ENCODE measurements at regions not wholly inside any gene's neighbourhood (a gene's known extent, or its start where the extent isn't known, plus 50 kb on each side); places are given as distances from the start of the nearest gene placed in this dataset.

DNA sequence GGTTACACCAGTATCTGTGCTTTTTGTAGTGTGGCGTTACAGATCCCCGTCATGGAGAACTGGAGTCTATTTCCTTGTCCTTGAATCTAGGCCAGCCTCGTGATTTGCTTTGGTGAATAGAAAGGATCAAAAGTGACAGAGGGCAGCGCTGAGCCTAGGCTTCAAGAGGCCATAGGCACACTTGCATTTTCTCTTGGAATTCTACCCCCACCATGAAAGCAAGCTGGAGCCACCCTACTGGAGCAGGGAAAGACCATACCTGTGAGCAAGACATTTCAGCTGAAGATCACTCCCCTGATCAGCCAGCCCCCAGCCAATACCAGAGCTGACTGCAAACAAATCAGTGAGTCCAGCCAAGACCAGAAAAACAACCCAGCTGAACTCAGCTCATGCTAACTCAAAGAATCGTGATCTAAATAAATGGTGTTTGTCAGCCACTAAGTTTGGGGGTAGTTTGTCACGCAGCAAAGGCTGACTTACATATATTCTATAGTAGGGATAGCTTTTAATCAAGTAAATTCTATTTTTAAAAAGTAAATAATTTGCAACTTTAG is 521.9 kb upstream of the TBX3 start:
- no peaks in the 10 kb centered on the region for H3F3A ChIP-seq (ENCODE audit: low read length, unreplicated experiment)
- no TSS peak for BruUV-seq (replicated peaks)
- CTCF ChIA-PET, result no interaction called here
- H3K36me3 ChIP-seq (ENCODE audit: low read depth, low read length), result no peaks in the 10 kb centered on the region
- no peak for ATAC-seq
- no peak overlapping the region; the same call in 1 of the 2 replicates for H2AFZ ChIP-seq (ENCODE audit: low read length)
- H3K4me1 ChIP-seq (ENCODE audit: insufficient read depth, low read length), result peaks cover 47% of the 10 kb centered on the region
- H3K9ac ChIP-seq (ENCODE audit: low read length), result peak overlapping the region; percentile 3; the same call in 1 of the 2 replicates
- H3K27me3 ChIP-seq (ENCODE audit: low read length), result no peaks in the 10 kb centered on the region
- TF ChIP-seq EZH2phosphoT487 (IDR thresholded peaks at IDR 0.05; ENCODE audit: borderline replicate concordance, low read length), result no peak
- TF ChIP-seq, protein P1, sequence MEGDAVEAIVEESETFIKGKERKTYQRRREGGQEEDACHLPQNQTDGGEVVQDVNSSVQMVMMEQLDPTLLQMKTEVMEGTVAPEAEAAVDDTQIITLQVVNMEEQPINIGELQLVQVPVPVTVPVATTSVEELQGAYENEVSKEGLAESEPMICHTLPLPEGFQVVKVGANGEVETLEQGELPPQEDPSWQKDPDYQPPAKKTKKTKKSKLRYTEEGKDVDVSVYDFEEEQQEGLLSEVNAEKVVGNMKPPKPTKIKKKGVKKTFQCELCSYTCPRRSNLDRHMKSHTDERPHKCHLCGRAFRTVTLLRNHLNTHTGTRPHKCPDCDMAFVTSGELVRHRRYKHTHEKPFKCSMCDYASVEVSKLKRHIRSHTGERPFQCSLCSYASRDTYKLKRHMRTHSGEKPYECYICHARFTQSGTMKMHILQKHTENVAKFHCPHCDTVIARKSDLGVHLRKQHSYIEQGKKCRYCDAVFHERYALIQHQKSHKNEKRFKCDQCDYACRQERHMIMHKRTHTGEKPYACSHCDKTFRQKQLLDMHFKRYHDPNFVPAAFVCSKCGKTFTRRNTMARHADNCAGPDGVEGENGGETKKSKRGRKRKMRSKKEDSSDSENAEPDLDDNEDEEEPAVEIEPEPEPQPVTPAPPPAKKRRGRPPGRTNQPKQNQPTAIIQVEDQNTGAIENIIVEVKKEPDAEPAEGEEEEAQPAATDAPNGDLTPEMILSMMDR (conservative IDR thresholded peaks at IDR 0.05; ENCODE audit: low read depth, low read length), result no peak
- DNase-seq, result no peak
- H3K9me2 ChIP-seq (replicated peaks; ENCODE audit: low read length), result no peaks in the 10 kb centered on the region
- H3K4me2 ChIP-seq (ENCODE audit: low read length), result no peak overlapping the region
- H3K27ac ChIP-seq (ENCODE audit: low read length), result peak overlapping the region; percentile 28
- no peaks in the 10 kb centered on the region for H3K79me2 ChIP-seq (ENCODE audit: low read length)
- no peaks in the 10 kb centered on the region for H3K9me3 ChIP-seq (ENCODE audit: low read length)
- no peak overlapping the region for H3K4me3 ChIP-seq (ENCODE audit: low read length)
- POLR2A ChIA-PET (ENCODE audit: unreplicated experiment), result interaction anchor here (0.6 kb wide), 1 partner anchor 135 kb away, joined by 3 read pairs; no protein-coding TSS in a partner anchor
- H4K20me1 ChIP-seq (ENCODE audit: low read length), result no peaks in the 10 kb centered on the region
- intact Hi-C loops (cut with micrococcal nuclease), result no loop called here

DNA sequence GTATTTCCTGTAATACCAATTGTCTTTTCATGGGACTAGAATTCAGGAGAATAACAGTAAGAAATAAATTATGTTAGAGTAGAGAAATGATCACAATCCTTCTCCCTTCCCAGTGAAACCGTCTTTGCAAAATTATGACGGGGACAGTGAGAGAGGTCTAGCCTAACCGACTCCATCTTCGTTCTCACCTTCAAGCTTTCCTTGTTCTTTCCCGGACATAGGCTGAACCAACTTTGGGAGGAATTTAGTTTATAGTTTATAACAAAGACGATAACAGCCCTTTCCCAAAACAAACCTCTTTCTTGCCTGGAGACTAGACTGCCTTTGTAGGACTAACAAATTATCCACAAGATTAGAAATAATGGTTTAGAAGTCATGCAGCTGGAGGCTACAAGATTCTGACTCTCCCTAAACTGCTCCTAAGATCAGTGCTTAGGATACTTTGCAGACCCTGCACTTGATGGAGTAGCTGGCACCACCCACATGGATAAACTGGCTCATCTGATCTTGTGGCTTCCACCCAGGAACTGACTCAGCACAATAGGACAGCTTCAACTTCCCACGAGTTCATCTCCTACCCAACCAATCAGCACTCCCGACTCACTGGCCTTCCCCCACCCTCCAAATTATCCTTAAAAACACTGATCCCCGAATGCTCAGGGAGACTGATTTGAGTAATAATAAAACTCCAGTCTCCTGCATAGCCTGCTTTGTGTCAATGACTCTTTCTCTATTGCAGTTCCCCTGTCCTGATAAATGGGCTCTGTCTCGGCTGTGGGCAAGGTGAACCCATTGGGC is 521.2 kb upstream of the TBX3 start:
- H3K27me3 ChIP-seq (ENCODE audit: low read length), result no peaks in the 10 kb centered on the region
- ATAC-seq (peak; percentile 67), DNase-seq (peak; percentile 77)
- CTCF ChIA-PET, result no interaction called here
- peak overlapping the region; percentile 28 for H3K27ac ChIP-seq (ENCODE audit: low read length)
- intact Hi-C loops (cut with micrococcal nuclease), result no loop called here
- POLR2A ChIA-PET (ENCODE audit: unreplicated experiment), result no interaction called here
- no TSS peak for BruUV-seq (replicated peaks)
- peaks cover 47% of the 10 kb centered on the region for H3K4me1 ChIP-seq (ENCODE audit: insufficient read depth, low read length)
- no peaks in the 10 kb centered on the region for H3K9me2 ChIP-seq (replicated peaks; ENCODE audit: low read length)
- TF ChIP-seq, protein P1 (conservative IDR thresholded peaks at IDR 0.05; ENCODE audit: low read depth, low read length), result no peak
- TF ChIP-seq EZH2 (IDR thresholded peaks at IDR 0.05; ENCODE audit: low read length, unreplicated experiment) (no peak), EZH2phosphoT487 (IDR thresholded peaks at IDR 0.05; ENCODE audit: borderline replicate concordance, low read length) (no peak)
- 0 out of 2 replicates have a peak overlapping the region, but pooled peaks have one; percentile 6 for H3K4me2 ChIP-seq (ENCODE audit: low read length)
- no peaks in the 10 kb centered on the region for H3K79me2 ChIP-seq (ENCODE audit: low read length)
- no peaks in the 10 kb centered on the region for H3K36me3 ChIP-seq (ENCODE audit: low read depth, low read length)
- H3K9ac ChIP-seq (ENCODE audit: low read length), result peak overlapping the region; percentile 3; the same call in 1 of the 2 replicates
- H3K4me3 ChIP-seq (ENCODE audit: low read length), result no peak overlapping the region
- H3F3A ChIP-seq (ENCODE audit: low read length, unreplicated experiment), result no peaks in the 10 kb centered on the region
- H4K20me1 ChIP-seq (ENCODE audit: low read length), result no peaks in the 10 kb centered on the region
- no peaks in the 10 kb centered on the region for H3K9me3 ChIP-seq (ENCODE audit: low read length)
- H2AFZ ChIP-seq (ENCODE audit: low read length), result no peak overlapping the region; the same call in 1 of the 2 replicates

DNA sequence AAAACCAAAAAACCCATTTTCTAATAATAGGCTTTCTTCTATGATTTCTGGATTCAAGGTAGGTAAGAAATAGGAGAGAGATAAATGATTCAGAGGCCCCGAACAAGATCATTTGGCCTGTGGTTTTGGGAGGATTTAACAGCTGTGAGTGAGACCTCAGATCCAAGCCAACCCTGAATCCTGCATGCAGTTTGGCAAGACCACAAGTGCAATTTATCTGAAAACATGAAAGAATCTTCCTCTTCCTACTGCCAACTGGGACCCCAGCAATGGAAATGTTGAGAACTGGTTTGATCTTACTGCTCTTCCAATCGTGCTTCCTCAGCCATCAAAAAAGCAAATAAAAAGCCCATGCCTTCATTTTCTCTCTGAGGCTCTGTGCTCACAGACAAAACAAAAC is 519.7 kb upstream of the TBX3 start:
- H3K9me3 ChIP-seq (ENCODE audit: low read length), result no peaks in the 10 kb centered on the region
- H2AFZ ChIP-seq (ENCODE audit: low read length), result no peak overlapping the region
- no peaks in the 10 kb centered on the region for H4K20me1 ChIP-seq (ENCODE audit: low read length)
- no peak overlapping the region for H3K4me3 ChIP-seq (ENCODE audit: low read length)
- peak overlapping the region; percentile 10; the same call in 1 of the 2 replicates for H3K4me2 ChIP-seq (ENCODE audit: low read length)
- intact Hi-C loops (cut with micrococcal nuclease), result no loop called here
- ChIA-PET POLR2A (ENCODE audit: unreplicated experiment) (no interaction called here), CTCF (no interaction called here)
- no peaks in the 10 kb centered on the region for H3K36me3 ChIP-seq (ENCODE audit: low read depth, low read length)
- H3K4me1 ChIP-seq (ENCODE audit: insufficient read depth, low read length), result peaks cover 47% of the 10 kb centered on the region
- H3K9me2 ChIP-seq (replicated peaks; ENCODE audit: low read length), result no peaks in the 10 kb centered on the region
- no peak overlapping the region for H3K9ac ChIP-seq (ENCODE audit: low read length)
- no peaks in the 10 kb centered on the region for H3K79me2 ChIP-seq (ENCODE audit: low read length)
- H3K27ac ChIP-seq (ENCODE audit: low read length), result peak overlapping the region; percentile 13; the same call in 1 of the 2 replicates
- no TSS peak for BruUV-seq (replicated peaks)
- TF ChIP-seq EZH2 (IDR thresholded peaks at IDR 0.05; ENCODE audit: low read length, unreplicated experiment), result no peak
- TF ChIP-seq EZH2phosphoT487 (IDR thresholded peaks at IDR 0.05; ENCODE audit: borderline replicate concordance, low read length), result no peak
- TF ChIP-seq, protein P1 (conservative IDR thresholded peaks at IDR 0.05; ENCODE audit: low read depth, low read length), result no peak
- H3F3A ChIP-seq (ENCODE audit: low read length, unreplicated experiment), result no peaks in the 10 kb centered on the region
- H3K27me3 ChIP-seq (ENCODE audit: low read length), result no peaks in the 10 kb centered on the region
- peak; percentile 35 for DNase-seq
- ATAC-seq, result no peak
